Right lobe of liver (tissue), 4 donors: ENCODE measurements at regions not wholly inside any gene's neighbourhood (a gene's known extent, or its start where the extent isn't known, plus 50 kb on each side); places are given as distances from the start of the nearest gene placed in this dataset.

Source experiments
- CTCF ChIP-seq, 4 donors: fragments of 200-600 bp in 3 of 4; fragments of 450-650 bp in 1 of 4; IDR thresholded peaks; one replicate each; pipeline versions ENCODE4 v1.5.1 to v1.8.0; 2016 to 2022; ENCODE audit warnings: antibody characterized with exemption in 4 of 4, mild to moderate bottlenecking in 2 of 4
- POLR2A ChIP-seq: fragments of 450-650 bp; IDR thresholded peaks from one replicate; pipeline ENCODE4 v1.6.1; 2017; ENCODE audit warnings: antibody characterized with exemption, mild to moderate bottlenecking
- donor health status: DM: no; HTN: no; CAD: no.
- donor health status: DM: no; HTN: no; CAD: no.
- donor health status: DM: no; HTN: yes; CAD: no.

GRCh38 chr21:16983420-16983819, 529.4 kb upstream of the CXADR start:
- TF ChIP-seq CTCF (IDR thresholded peaks at IDR 0.05) (no peak), POLR2A (no peak)
